ENCODE measurements at regions not wholly inside any gene's neighbourhood (a gene's known extent, or its start where the extent isn't known, plus 50 kb on each side); places are given as distances from the start of the nearest gene placed in this dataset.
"Not testable (repeated sequence)": the region's sequence is repeated elsewhere in the genome, so short reads cannot be mapped to it uniquely, and the experiment has no call there.

- Mint-ChIP-seq H3K27me3 (no peaks in the 10 kb centered on the region), H3K4me1 (peaks cover 37% of the 10 kb centered on the region)
Measured at GRCh38 chr4:38523524-38524448, 140.2 kb upstream of the KLF3 start.

GRCh38 chr4:38526412-38526811 lies 137.6 kb upstream of the KLF3 start:
- no peak overlapping the region for H3K27ac Mint-ChIP-seq (ENCODE audit: low read depth)
- H3K4me1 Mint-ChIP-seq = peaks cover 53% of the 10 kb centered on the region
- H3K4me3 Mint-ChIP-seq = no peak overlapping the region
- H3K36me3 Mint-ChIP-seq (ENCODE audit: insufficient read depth) = peaks cover 4% of the 10 kb centered on the region
- no peak for ATAC-seq (replicated peaks; ENCODE audit: extremely low read depth, poor library complexity, severe bottlenecking)
- DNase-seq (ENCODE audit: low spot score in 2 of 2) = no peak
- no peaks in the 10 kb centered on the region for H3K27me3 Mint-ChIP-seq
- H3K9me3 Mint-ChIP-seq = no peaks in the 10 kb centered on the region

More at GRCh38 chr4:38523524-38524448, 140.2 kb upstream of the KLF3 start:
- peak in 1 of 2 donors; percentile 21 for DNase-seq (ENCODE audit: low spot score in 2 of 2)
- peaks cover 2% of the 10 kb centered on the region for H3K36me3 Mint-ChIP-seq (ENCODE audit: insufficient read depth)
- peak; percentile 89 for ATAC-seq (replicated peaks; ENCODE audit: extremely low read depth, poor library complexity, severe bottlenecking)
- peak overlapping the region; percentile 75 for H3K4me3 Mint-ChIP-seq
- H3K9me3 Mint-ChIP-seq = no peaks in the 10 kb centered on the region
- peak overlapping the region; percentile 96 for H3K27ac Mint-ChIP-seq (ENCODE audit: low read depth)

GRCh38 chr4:38529189-38530115 lies 134.5 kb upstream of the KLF3 start:
- H3K4me3 Mint-ChIP-seq = peak overlapping the region; percentile 43
- H3K27me3 Mint-ChIP-seq = no peaks in the 10 kb centered on the region
- no peaks in the 10 kb centered on the region for H3K9me3 Mint-ChIP-seq
- DNase-seq (ENCODE audit: low spot score in 2 of 2) (peak in 1 of 2 donors; percentile 41), ATAC-seq (replicated peaks; ENCODE audit: extremely low read depth, poor library complexity, severe bottlenecking) (peak; percentile 95)
- H3K27ac Mint-ChIP-seq (ENCODE audit: low read depth) = peak overlapping the region; percentile 90
- peaks cover 4% of the 10 kb centered on the region for H3K36me3 Mint-ChIP-seq (ENCODE audit: insufficient read depth)
- peaks cover 47% of the 10 kb centered on the region for H3K4me1 Mint-ChIP-seq

DNA sequence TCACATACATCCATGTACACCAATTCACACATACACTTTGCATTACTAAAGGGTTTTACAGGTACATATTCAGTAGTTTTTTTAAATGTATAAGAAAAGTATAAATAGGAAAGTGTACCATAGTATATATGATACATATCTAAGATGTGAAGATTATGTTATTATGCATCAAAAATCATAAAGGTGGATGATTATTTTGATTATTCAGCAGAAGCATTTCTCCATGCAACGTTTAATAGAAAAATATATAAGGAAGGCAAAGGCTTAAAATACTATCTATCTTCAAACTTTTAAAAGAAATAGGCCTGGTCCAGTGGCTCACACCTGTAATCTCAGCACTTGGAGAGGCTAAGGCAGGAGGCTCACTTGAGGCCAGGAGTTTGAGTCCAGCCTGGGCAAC lies 133.5 kb upstream of the KLF3 start:
- DNase-seq (ENCODE audit: low spot score in 2 of 2) = no peak
- Mint-ChIP-seq H3K9me3 (no peaks in the 10 kb centered on the region), H3K27me3 (no peaks in the 10 kb centered on the region), H3K27ac (ENCODE audit: low read depth) (peak overlapping the region; percentile 90), H3K4me1 (peaks cover 39% of the 10 kb centered on the region), H3K36me3 (ENCODE audit: insufficient read depth) (peaks cover 4% of the 10 kb centered on the region), H3K4me3 (no peak overlapping the region)
- ATAC-seq (replicated peaks; ENCODE audit: extremely low read depth, poor library complexity, severe bottlenecking) = no peak

GRCh38 chr4:38531141-38531727 lies 132.8 kb upstream of the KLF3 start:
- Mint-ChIP-seq H3K9me3 (no peaks in the 10 kb centered on the region), H3K4me1 (peaks cover 37% of the 10 kb centered on the region), H3K27ac (ENCODE audit: low read depth) (peak overlapping the region; percentile 64), H3K4me3 (no peak overlapping the region), H3K36me3 (ENCODE audit: insufficient read depth) (peaks cover 4% of the 10 kb centered on the region), H3K27me3 (no peaks in the 10 kb centered on the region)
- DNase-seq (ENCODE audit: low spot score in 2 of 2) (no peak), ATAC-seq (replicated peaks; ENCODE audit: extremely low read depth, poor library complexity, severe bottlenecking) (no peak)

GRCh38 chr4:38532908-38533499 lies 131.0 kb upstream of the KLF3 start:
- H3K9me3 Mint-ChIP-seq = no peaks in the 10 kb centered on the region

GRCh38 chr4:38534344-38535045 lies 129.5 kb upstream of the KLF3 start:
- no peak for DNase-seq (ENCODE audit: low spot score in 2 of 2)

More at GRCh38 chr4:38532908-38533499, 131.0 kb upstream of the KLF3 start:
- Mint-ChIP-seq H3K27me3 (no peaks in the 10 kb centered on the region), H3K27ac (ENCODE audit: low read depth) (peak overlapping the region; percentile 13), H3K4me1 (peaks cover 32% of the 10 kb centered on the region), H3K4me3 (no peak overlapping the region), H3K36me3 (ENCODE audit: insufficient read depth) (peaks cover 4% of the 10 kb centered on the region)
- ATAC-seq (replicated peaks; ENCODE audit: extremely low read depth, poor library complexity, severe bottlenecking) (no peak), DNase-seq (ENCODE audit: low spot score in 2 of 2) (no peak)

DNA sequence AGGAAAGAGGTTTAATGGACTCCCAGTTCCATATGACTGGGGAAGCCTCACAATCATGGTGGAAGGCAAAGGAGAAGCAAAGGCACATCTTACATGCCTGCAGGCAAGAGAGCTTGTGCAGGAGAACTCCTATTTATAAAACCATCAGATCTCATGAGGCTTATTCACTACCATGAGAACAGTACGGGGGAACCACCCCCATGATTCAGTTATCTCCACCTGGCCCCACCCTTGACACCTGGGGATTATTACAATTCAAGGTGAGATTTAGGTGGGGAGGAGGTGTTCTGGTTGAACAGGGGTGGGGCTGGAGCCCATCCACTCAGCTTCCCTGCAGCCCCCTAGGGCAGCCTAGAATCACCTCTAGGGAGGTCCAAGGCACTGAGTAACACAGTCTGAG lies 128.9 kb upstream of the KLF3 start:
- DNase-seq (ENCODE audit: low spot score in 2 of 2); ATAC-seq (replicated peaks; ENCODE audit: extremely low read depth, poor library complexity, severe bottlenecking); H3K4me3 Mint-ChIP-seq; H3K36me3 Mint-ChIP-seq (ENCODE audit: insufficient read depth); H3K9me3 Mint-ChIP-seq; H3K27ac Mint-ChIP-seq (ENCODE audit: low read depth); H3K27me3 Mint-ChIP-seq: not testable (repeated sequence)
- H3K4me1 Mint-ChIP-seq = peaks cover 20% of the 10 kb centered on the region

More at GRCh38 chr4:38534344-38535045, 129.5 kb upstream of the KLF3 start:
- ATAC-seq (replicated peaks; ENCODE audit: extremely low read depth, poor library complexity, severe bottlenecking) = no peak
- no peaks in the 10 kb centered on the region for H3K9me3 Mint-ChIP-seq
- H3K4me1 Mint-ChIP-seq = peaks cover 26% of the 10 kb centered on the region
- no peaks in the 10 kb centered on the region for H3K27me3 Mint-ChIP-seq
- no peak overlapping the region for H3K4me3 Mint-ChIP-seq
- H3K36me3 Mint-ChIP-seq (ENCODE audit: insufficient read depth) = no peaks in the 10 kb centered on the region
- H3K27ac Mint-ChIP-seq (ENCODE audit: low read depth) = no peak overlapping the region

- ATAC-seq (replicated peaks; ENCODE audit: extremely low read depth, poor library complexity, severe bottlenecking) (no peak), DNase-seq (ENCODE audit: low spot score in 2 of 2) (no peak)
- no peak overlapping the region for H3K4me3 Mint-ChIP-seq
- H3K27ac Mint-ChIP-seq (ENCODE audit: low read depth) = no peak overlapping the region
- H3K4me1 Mint-ChIP-seq = peaks cover 15% of the 10 kb centered on the region
- H3K36me3 Mint-ChIP-seq (ENCODE audit: insufficient read depth) = no peaks in the 10 kb centered on the region
- no peaks in the 10 kb centered on the region for H3K9me3 Mint-ChIP-seq
- no peaks in the 10 kb centered on the region for H3K27me3 Mint-ChIP-seq
Measured at GRCh38 chr4:38535717-38536116, 128.3 kb upstream of the KLF3 start.

- H3K36me3 Mint-ChIP-seq (ENCODE audit: insufficient read depth) = no peaks in the 10 kb centered on the region
- no peaks in the 10 kb centered on the region for H3K27me3 Mint-ChIP-seq
- H3K4me3 Mint-ChIP-seq = no peak overlapping the region
- peaks cover 6% of the 10 kb centered on the region for H3K4me1 Mint-ChIP-seq
- ATAC-seq (replicated peaks; ENCODE audit: extremely low read depth, poor library complexity, severe bottlenecking) (no peak), DNase-seq (ENCODE audit: low spot score in 2 of 2) (no peak)
- H3K27ac Mint-ChIP-seq (ENCODE audit: low read depth) = no peak overlapping the region
- H3K9me3 Mint-ChIP-seq = no peaks in the 10 kb centered on the region
Measured at GRCh38 chr4:38536716-38537115, 127.3 kb upstream of the KLF3 start.

DNA sequence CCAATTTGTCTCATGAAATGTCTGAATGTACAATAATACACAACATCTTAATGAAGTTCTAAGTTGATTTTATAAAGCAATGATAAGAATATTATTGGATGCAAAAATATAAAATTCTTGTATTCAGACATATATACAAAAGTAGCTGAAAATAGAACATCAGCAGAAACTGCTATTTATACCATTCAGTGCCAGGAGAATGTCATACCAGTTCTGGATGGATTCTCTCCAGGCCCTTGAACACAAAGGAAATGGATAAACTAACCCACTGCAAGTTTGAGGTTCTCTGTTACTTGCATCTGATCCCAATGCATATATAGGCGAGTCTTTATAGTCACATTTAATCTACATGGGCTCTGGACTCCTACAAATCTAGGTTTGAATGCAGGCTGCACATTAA lies 126.3 kb upstream of the KLF3 start:
- Mint-ChIP-seq H3K36me3 (ENCODE audit: insufficient read depth) (no peaks in the 10 kb centered on the region), H3K27me3 (no peaks in the 10 kb centered on the region), H3K4me1 (peaks cover 6% of the 10 kb centered on the region), H3K27ac (ENCODE audit: low read depth) (no peak overlapping the region), H3K4me3 (no peak overlapping the region), H3K9me3 (no peaks in the 10 kb centered on the region)
- DNase-seq (ENCODE audit: low spot score in 2 of 2) (no peak), ATAC-seq (replicated peaks; ENCODE audit: extremely low read depth, poor library complexity, severe bottlenecking) (no peak)
